WTC11 (cell line): ENCODE measurements at regions not wholly inside any gene's neighbourhood (a gene's known extent, or its start where the extent isn't known, plus 50 kb on each side); places are given as distances from the start of the nearest gene placed in this dataset.

Experiments used
- CTCF ChIP-seq: fragments of 200-600 bp; IDR thresholded peaks from 2 replicates; pipeline ENCODE4 v1.8.0; 2022; ENCODE audit warnings: antibody characterized with exemption
- ERG ChIP-seq: fragments of 250-450 bp; sonication (Bioruptor Pico); IDR thresholded peaks from 2 replicates; pipeline ENCODE4 v1.8.0; 2021; ENCODE audit warnings: mild to moderate bottlenecking
- HMGA2 ChIP-seq: fragments of 250-450 bp; sonication (Bioruptor Pico); IDR thresholded peaks from 2 replicates; pipeline ENCODE4 v1.4.0; 2021; ENCODE audit warnings: mild to moderate bottlenecking, moderate library complexity
- NFYB ChIP-seq: sonication (generic); formaldehyde crosslinking; conservative IDR thresholded peaks from 2 replicates; pipeline ENCODE4 v1.8.0; 2022; ENCODE audit warnings: low read depth, missing genetic modification reagents
- TEAD4 ChIP-seq: sonication (generic); formaldehyde crosslinking; IDR thresholded peaks from 2 replicates; pipeline ENCODE4 v1.8.0; 2022; ENCODE audit warnings: mild to moderate bottlenecking, missing genetic modification reagents
- ZBTB43 ChIP-seq: sonication (generic); formaldehyde crosslinking; IDR thresholded peaks from 2 replicates; pipeline ENCODE4 v1.8.1; 2023; ENCODE audit warnings: mild to moderate bottlenecking, missing genetic modification reagents
- ZNF425 ChIP-seq: fragments of 250-450 bp; sonication (Bioruptor Pico); conservative IDR thresholded peaks from 2 replicates; pipeline ENCODE4 v1.9.0; 2021; ENCODE audit warnings: mild to moderate bottlenecking
- TF ChIP-seq, protein P1 (sequence below): sonication (generic); formaldehyde crosslinking; IDR thresholded peaks from 2 replicates; pipeline ENCODE4 v1.8.0; 2023; ENCODE audit warnings: missing genetic modification reagents, mild to moderate bottlenecking, borderline replicate concordance

- TF ChIP-seq HMGA2 (CRISPR knock-in tag) = no peak
- TF ChIP-seq, protein P1, sequence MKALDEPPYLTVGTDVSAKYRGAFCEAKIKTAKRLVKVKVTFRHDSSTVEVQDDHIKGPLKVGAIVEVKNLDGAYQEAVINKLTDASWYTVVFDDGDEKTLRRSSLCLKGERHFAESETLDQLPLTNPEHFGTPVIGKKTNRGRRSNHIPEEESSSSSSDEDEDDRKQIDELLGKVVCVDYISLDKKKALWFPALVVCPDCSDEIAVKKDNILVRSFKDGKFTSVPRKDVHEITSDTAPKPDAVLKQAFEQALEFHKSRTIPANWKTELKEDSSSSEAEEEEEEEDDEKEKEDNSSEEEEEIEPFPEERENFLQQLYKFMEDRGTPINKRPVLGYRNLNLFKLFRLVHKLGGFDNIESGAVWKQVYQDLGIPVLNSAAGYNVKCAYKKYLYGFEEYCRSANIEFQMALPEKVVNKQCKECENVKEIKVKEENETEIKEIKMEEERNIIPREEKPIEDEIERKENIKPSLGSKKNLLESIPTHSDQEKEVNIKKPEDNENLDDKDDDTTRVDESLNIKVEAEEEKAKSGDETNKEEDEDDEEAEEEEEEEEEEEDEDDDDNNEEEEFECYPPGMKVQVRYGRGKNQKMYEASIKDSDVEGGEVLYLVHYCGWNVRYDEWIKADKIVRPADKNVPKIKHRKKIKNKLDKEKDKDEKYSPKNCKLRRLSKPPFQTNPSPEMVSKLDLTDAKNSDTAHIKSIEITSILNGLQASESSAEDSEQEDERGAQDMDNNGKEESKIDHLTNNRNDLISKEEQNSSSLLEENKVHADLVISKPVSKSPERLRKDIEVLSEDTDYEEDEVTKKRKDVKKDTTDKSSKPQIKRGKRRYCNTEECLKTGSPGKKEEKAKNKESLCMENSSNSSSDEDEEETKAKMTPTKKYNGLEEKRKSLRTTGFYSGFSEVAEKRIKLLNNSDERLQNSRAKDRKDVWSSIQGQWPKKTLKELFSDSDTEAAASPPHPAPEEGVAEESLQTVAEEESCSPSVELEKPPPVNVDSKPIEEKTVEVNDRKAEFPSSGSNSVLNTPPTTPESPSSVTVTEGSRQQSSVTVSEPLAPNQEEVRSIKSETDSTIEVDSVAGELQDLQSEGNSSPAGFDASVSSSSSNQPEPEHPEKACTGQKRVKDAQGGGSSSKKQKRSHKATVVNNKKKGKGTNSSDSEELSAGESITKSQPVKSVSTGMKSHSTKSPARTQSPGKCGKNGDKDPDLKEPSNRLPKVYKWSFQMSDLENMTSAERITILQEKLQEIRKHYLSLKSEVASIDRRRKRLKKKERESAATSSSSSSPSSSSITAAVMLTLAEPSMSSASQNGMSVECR (CRISPR knock-in tag) = no peak
- no peak for TF ChIP-seq ZNF425
- TF ChIP-seq ERG = no peak
- no peak for TF ChIP-seq CTCF
- no peak for TF ChIP-seq NFYB
- TF ChIP-seq TEAD4 = no peak
- no peak for TF ChIP-seq ZBTB43
Measured at GRCh38 chr7:42625421-42625820, 286.4 kb downstream of the C7orf25 start.
